Loucy (cell line): ENCODE measurements at regions not wholly inside any gene's neighbourhood (a gene's known extent, or its start where the extent isn't known, plus 50 kb on each side); places are given as distances from the start of the nearest gene placed in this dataset.

Experiments
- CTCF ChIP-seq: fragments of 200-600 bp; sonication (generic); conservative IDR thresholded peaks from 2 replicates; pipeline ENCODE4 v1.5.1; 2014; ENCODE audit warnings: mild to moderate bottlenecking, antibody characterized with exemption, low read length
- EZH2phosphoT487 ChIP-seq: fragments of 200-600 bp; IDR thresholded peaks from 2 replicates; pipeline ENCODE4 v1.6.1; 2018; ENCODE audit warnings: antibody characterized with exemption, mild to moderate bottlenecking, moderate library complexity, borderline replicate concordance

- TF ChIP-seq CTCF, result no peak
- no peak for TF ChIP-seq EZH2phosphoT487
Observed at GRCh38 chr2:59223742-59224141, 982.6 kb upstream of the FANCL start.
